Peyer's patch (tissue), 4 donors: ENCODE measurements at regions not wholly inside any gene's neighbourhood (a gene's known extent, or its start where the extent isn't known, plus 50 kb on each side); places are given as distances from the start of the nearest gene placed in this dataset.

Experiments used
- DNase-seq, 3 donors: peaks; one replicate each; pipeline ENCODE4 v3.0.0-alpha.2; 2017 to 2019
- H3K27ac ChIP-seq, 4 donors: fragments of 200-600 bp; sonication (generic); one replicate each; pipeline ENCODE4 v1.5.1; 2016 to 2019
- H3K27me3 ChIP-seq, 2 donors: fragments of 200-600 bp; sonication (generic); one replicate each; pipeline ENCODE4 v1.5.1; 2019
- H3K36me3 ChIP-seq, 3 donors: fragments of 200-600 bp; sonication (generic); one replicate each; pipeline ENCODE4 v1.5.1; 2016 to 2019
- H3K4me1 ChIP-seq, 4 donors: fragments of 200-600 bp; sonication (generic); one replicate each; pipeline ENCODE4 v1.5.1; 2016 to 2019
- H3K4me3 ChIP-seq, 4 donors: fragments of 200-600 bp; sonication (generic); 1 replicate in 3 of 4; 2 replicates in 1 of 4; pipeline ENCODE4 v1.5.1; 2016 to 2019; ENCODE audit warnings: mild to moderate bottlenecking in 1 of 4
- H3K9me3 ChIP-seq, 4 donors: fragments of 200-600 bp; sonication (generic); one replicate each; pipeline ENCODE4 v1.5.1; 2016 to 2019; ENCODE audit warnings: mild to moderate bottlenecking in 1 of 4
- POLR2A ChIP-seq, 2 donors: fragments of 450-650 bp; IDR thresholded peaks; one replicate each; pipeline ENCODE4 v1.5.1; 2017; ENCODE audit warnings: antibody characterized with exemption in 2 of 2, mild to moderate bottlenecking in 2 of 2, moderate library complexity in 2 of 2
- TF ChIP-seq, protein P1 (sequence below), 6 experiments: fragments of 450-650 bp in 4 of 6; fragments of 200-600 bp in 2 of 6; sonication (generic) in 1 of 6; IDR thresholded peaks; one replicate each; pipeline ENCODE4 v1.5.1; 2017 to 2019; ENCODE audit warnings: antibody characterized with exemption in 6 of 6, mild to moderate bottlenecking in 3 of 6, moderate library complexity in 1 of 6

- DNase-seq, result peak in 1 of 3 donors; percentile 43
- Histone ChIP-seq H3K4me1 (no peaks in the 10 kb centered on the region), H3K36me3 (no peaks in the 10 kb centered on the region), H3K27me3 (no peaks in the 10 kb centered on the region), H3K4me3 (no peak overlapping the region), H3K9me3 (no peaks in the 10 kb centered on the region), H3K27ac (no peak overlapping the region)
- TF ChIP-seq, protein P1, sequence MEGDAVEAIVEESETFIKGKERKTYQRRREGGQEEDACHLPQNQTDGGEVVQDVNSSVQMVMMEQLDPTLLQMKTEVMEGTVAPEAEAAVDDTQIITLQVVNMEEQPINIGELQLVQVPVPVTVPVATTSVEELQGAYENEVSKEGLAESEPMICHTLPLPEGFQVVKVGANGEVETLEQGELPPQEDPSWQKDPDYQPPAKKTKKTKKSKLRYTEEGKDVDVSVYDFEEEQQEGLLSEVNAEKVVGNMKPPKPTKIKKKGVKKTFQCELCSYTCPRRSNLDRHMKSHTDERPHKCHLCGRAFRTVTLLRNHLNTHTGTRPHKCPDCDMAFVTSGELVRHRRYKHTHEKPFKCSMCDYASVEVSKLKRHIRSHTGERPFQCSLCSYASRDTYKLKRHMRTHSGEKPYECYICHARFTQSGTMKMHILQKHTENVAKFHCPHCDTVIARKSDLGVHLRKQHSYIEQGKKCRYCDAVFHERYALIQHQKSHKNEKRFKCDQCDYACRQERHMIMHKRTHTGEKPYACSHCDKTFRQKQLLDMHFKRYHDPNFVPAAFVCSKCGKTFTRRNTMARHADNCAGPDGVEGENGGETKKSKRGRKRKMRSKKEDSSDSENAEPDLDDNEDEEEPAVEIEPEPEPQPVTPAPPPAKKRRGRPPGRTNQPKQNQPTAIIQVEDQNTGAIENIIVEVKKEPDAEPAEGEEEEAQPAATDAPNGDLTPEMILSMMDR (IDR thresholded peaks at IDR 0.05), result no peak
- no peak for TF ChIP-seq POLR2A (IDR thresholded peaks at IDR 0.05)
These were observed 65.0 kb upstream of the IER5L start for GRCh38 chr9:129242971-129243561.

DNA sequence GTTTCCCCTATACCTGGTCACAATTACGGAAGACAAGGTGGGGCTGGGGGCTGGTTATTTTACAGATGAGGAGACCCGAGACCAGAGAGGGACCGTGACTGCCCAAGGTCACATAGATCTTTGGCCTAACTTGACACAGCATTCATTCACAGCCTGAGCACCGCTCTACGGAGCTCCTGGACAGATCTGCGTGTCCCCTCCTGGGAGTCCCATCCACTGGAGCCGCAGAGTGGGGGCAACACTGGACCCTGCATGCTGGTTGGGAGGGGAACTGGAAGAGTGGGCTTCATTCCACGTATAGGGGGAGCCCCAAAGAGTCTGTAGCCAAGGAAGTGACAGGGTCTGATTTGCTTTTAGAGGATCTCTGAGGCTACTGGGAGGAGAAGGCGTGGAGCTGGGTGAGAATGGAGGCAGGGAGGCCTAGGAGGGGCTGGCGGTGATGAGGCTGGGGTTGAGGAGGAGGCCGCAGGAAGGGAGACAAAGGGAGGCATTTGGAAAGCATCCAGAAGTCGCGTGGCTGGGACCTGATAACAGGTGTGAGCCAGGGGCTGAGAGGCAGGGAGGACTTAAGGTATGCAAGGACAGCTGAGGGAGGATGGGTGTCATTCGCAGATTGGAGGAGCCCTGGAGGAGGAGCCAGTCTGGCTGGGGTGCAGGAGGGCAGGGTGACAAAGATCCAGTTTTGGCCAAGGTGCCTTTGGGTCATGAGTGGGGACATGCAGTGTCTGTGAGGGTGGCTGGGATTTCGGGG is 64.3 kb upstream of the IER5L start:
- Histone ChIP-seq H3K36me3 (no peaks in the 10 kb centered on the region), H3K9me3 (no peaks in the 10 kb centered on the region), H3K4me3 (no peak overlapping the region), H3K4me1 (no peaks in the 10 kb centered on the region), H3K27ac (no peak overlapping the region), H3K27me3 (no peaks in the 10 kb centered on the region)
- TF ChIP-seq, protein P1 (IDR thresholded peaks at IDR 0.05), result no peak
- TF ChIP-seq POLR2A (IDR thresholded peaks at IDR 0.05), result no peak
- DNase-seq, result no peak

DNA sequence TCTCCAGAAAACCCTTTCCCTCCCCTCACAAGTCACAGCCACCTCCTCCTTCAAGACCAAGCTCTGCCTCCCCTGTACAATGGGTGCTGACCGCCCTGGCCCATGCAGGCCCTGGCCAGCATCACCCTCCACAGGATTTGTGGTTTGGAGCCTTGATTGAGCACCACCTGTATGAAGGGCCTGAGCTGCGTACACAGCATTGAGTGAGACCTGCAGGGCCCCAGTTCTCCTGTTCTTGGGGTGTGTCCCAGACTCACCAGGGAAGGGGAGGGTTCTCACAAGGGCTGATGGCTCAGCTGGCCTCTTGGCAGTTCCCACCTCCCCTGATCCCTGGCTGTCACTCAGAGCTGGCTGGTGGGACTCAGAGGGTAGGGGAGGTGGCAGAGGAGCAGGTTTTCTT is 63.7 kb upstream of the IER5L start:
- H3K4me1 ChIP-seq, result no peaks in the 10 kb centered on the region
- TF ChIP-seq, protein P1 (IDR thresholded peaks at IDR 0.05), result no peak
- no peak for TF ChIP-seq POLR2A (IDR thresholded peaks at IDR 0.05)
- no peak overlapping the region for H3K27ac ChIP-seq
- H3K36me3 ChIP-seq, result no peaks in the 10 kb centered on the region
- no peak overlapping the region for H3K4me3 ChIP-seq
- no peaks in the 10 kb centered on the region for H3K27me3 ChIP-seq
- peak in 1 of 3 donors; percentile 35 for DNase-seq
- no peaks in the 10 kb centered on the region for H3K9me3 ChIP-seq

DNA sequence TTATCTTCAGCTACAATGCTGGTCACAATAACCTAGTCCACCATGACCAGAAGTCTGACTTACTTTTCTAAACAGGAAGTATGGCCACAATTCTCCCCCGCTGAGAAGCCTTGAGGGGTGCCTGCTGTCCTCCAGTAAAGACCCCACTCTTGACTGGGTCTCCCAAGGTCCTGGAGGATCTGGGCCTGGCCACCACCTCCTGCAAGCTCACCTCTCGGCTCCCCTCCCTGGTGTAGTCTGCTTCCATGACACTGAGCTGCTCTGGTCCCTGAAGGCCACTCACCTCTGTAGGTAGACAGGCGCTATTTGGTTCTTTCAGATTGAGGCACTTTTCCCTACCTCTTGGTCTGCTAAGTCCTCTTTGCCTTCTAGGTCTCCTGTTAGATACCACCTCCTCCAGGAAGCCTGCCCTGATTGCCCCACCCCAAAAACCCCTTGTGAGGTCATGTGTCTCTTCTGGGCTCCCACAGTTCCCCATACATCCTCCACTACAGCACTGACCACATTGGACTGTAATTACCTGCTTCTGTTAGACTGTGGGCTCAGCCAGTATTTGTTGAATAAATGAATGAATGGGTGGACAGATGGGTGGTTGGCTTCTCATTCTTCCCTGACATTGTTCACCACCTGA is 62.6 kb upstream of the IER5L start:
- Histone ChIP-seq H3K36me3 (no peaks in the 10 kb centered on the region), H3K27ac (no peak overlapping the region), H3K4me3 (no peak overlapping the region), H3K9me3 (no peaks in the 10 kb centered on the region), H3K4me1 (no peaks in the 10 kb centered on the region), H3K27me3 (no peaks in the 10 kb centered on the region)
- DNase-seq, result peak in 1 of 3 donors; percentile 25
- TF ChIP-seq, protein P1 (IDR thresholded peaks at IDR 0.05), result no peak
- TF ChIP-seq POLR2A (IDR thresholded peaks at IDR 0.05), result no peak

DNA sequence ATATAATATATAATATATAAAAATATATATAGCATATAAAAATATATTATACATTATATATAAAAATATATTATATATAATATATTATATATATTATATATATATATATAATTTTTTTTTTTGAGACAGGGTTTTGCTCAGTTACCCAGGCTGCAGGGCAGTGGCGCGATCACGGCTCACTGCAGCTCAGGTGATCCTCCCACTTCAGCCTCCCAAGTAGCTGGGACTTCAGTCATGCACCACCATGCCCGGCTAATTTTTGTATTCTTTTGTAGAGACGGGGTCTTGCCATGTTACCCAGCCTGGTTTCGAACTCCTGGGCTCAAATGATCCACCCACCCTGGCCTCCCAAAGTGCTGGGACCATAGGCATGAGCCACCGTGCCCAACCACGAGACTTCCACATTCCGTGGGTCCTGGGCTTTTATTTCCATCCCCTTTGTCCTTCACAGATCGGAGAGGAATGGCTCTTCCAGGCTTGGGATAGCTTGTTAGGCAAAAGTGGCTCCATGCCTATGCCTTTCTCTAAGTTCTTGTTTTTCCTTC is 62.0 kb upstream of the IER5L start:
- peak in 1 of 3 donors; percentile 9 for DNase-seq
- H3K4me1 ChIP-seq, result no peaks in the 10 kb centered on the region
- no peak for TF ChIP-seq POLR2A (IDR thresholded peaks at IDR 0.05)
- TF ChIP-seq, protein P1 (IDR thresholded peaks at IDR 0.05), result no peak
- H3K27ac ChIP-seq, result no peak overlapping the region
- H3K27me3 ChIP-seq, result no peaks in the 10 kb centered on the region
- H3K4me3 ChIP-seq, result no peak overlapping the region
- H3K9me3 ChIP-seq, result no peaks in the 10 kb centered on the region
- no peaks in the 10 kb centered on the region for H3K36me3 ChIP-seq
